H1 (cell line): ENCODE measurements at regions not wholly inside any gene's neighbourhood (a gene's known extent, or its start where the extent isn't known, plus 50 kb on each side); places are given as distances from the start of the nearest gene placed in this dataset.

Experiments used
- CTCF ChIA-PET: fragments of 300-600 bp; sonication (Branson Sonifier 250); formaldehyde crosslinking; loops from one replicate; lab custom pipeline; 2021; ENCODE audit not compliant: partially characterized antibody; lab: Charles Lee
- POLR2A ChIA-PET: fragments of 300-600 bp; sonication (Branson Sonifier 250); formaldehyde crosslinking; loops from one replicate; lab custom pipeline; 2021; ENCODE audit warnings: inconsistent platforms; ENCODE audit not compliant: partially characterized antibody; lab: Charles Lee
- DNase-seq, 2 experiments: peaks; one replicate each; pipeline versions ENCODE4 v3.0.0 to v3.0.0-alpha.2; 2010 to 2022; ENCODE audit warnings: low spot score in 2 of 2, low read depth in 1 of 2, mixed read lengths in 1 of 2
- FAIRE-seq: peaks from 2 replicates; lab custom pipeline; 2011; peaks lifted over from hg19 to GRCh38; lab: Jason Lieb, UNC
- H2AFZ ChIP-seq: 2 replicates; pipeline ENCODE4 v1.8.1; 2012; ENCODE audit warnings: low read length, inconsistent platforms
- H2AK5ac ChIP-seq: 2 replicates; pipeline ENCODE4 v1.6.1; 2013; ENCODE audit warnings: low read depth, low read length
- H2BK120ac ChIP-seq: replicated peaks from 2 replicates; pipeline ENCODE3; 2013; ENCODE audit warnings: low read depth, low read length, inconsistent platforms
- H2BK12ac ChIP-seq: 2 replicates; pipeline ENCODE4 v1.6.1; 2013; ENCODE audit warnings: low read depth, low read length
- H2BK15ac ChIP-seq: 2 replicates; pipeline ENCODE4 v1.6.1; 2013; ENCODE audit warnings: low read length
- H2BK20ac ChIP-seq: 2 replicates; pipeline ENCODE4 v1.6.1; 2013; ENCODE audit warnings: low read length
- H2BK5ac ChIP-seq: 2 replicates; pipeline ENCODE4 v1.6.1; 2013; ENCODE audit warnings: low read depth, low read length
- H3K14ac ChIP-seq: 2 replicates; pipeline ENCODE4 v1.6.1; 2013; ENCODE audit warnings: inconsistent platforms; ENCODE audit not compliant: insufficient read length
- H3K18ac ChIP-seq: 2 replicates; pipeline ENCODE4 v1.6.1; 2013; ENCODE audit warnings: low read length; ENCODE audit errors: extremely low read depth
- H3K23ac ChIP-seq: 2 replicates; pipeline ENCODE4 v1.6.1; 2013; ENCODE audit warnings: inconsistent platforms; ENCODE audit not compliant: insufficient read length
- H3K23me2 ChIP-seq: 2 replicates; pipeline ENCODE4 v1.6.1; 2013; ENCODE audit warnings: low read depth, low read length
- H3K27ac ChIP-seq: 2 replicates; pipeline ENCODE4 v1.6.1; 2011; ENCODE audit warnings: low read depth, low read length, inconsistent platforms
- H3K27me3 ChIP-seq, 4 experiments: replicated peaks in 1 of 4; 1 replicate in 1 of 4; 2 replicates in 3 of 4; pipeline versions ENCODE4 v1.6.1 to v1.8.1; 2011 to 2013; ENCODE audit warnings: low read length in 3 of 4, mild to moderate bottlenecking in 3 of 4, inconsistent platforms in 2 of 4, mixed read lengths in 2 of 4, moderate library complexity in 1 of 4; ENCODE audit not compliant: control insufficient read depth in 3 of 4, insufficient read depth in 3 of 4; ENCODE audit errors: extremely low read depth in 1 of 4
- H3K36me3 ChIP-seq, 4 experiments: 2 replicates each; pipeline versions ENCODE4 v1.6.1 to v1.8.1; 2011 to 2013; ENCODE audit warnings: mild to moderate bottlenecking in 4 of 4, low read length in 3 of 4, moderate library complexity in 2 of 4, control low read depth in 1 of 4, inconsistent platforms in 1 of 4; ENCODE audit not compliant: insufficient read depth in 4 of 4, control insufficient read depth in 2 of 4
- H3K4ac ChIP-seq: replicated peaks from 2 replicates; pipeline ENCODE3; 2013; ENCODE audit warnings: low read length, low read depth, mixed read lengths, inconsistent platforms; ENCODE audit not compliant: insufficient read length
- H3K4me1 ChIP-seq, 4 experiments: replicated peaks in 1 of 4; 1 replicate in 1 of 4; 2 replicates in 3 of 4; pipeline versions ENCODE4 v1.6.1 to v1.8.1; 2011 to 2013; ENCODE audit warnings: low read length in 3 of 4, inconsistent platforms in 2 of 4, mixed read lengths in 1 of 4; ENCODE audit not compliant: insufficient read depth in 4 of 4, control insufficient read depth in 3 of 4
- H3K4me2 ChIP-seq, 2 experiments: 2 replicates each; pipeline versions ENCODE4 v1.6.1 to v1.8.1; 2011 to 2013; ENCODE audit warnings: low read depth in 2 of 2, low read length in 2 of 2, control low read depth in 1 of 2, inconsistent platforms in 1 of 2, mild to moderate bottlenecking in 1 of 2; ENCODE audit not compliant: insufficient read depth in 1 of 2
- H3K4me3 ChIP-seq, 4 experiments: fragments of 200-600, 300-600 bp in 1 of 4; sonication (generic), shearing (Covaris generic), sonication (Bioruptor Twin) in 1 of 4; 2 replicates each; pipeline versions ENCODE4 v1.5.1 to v1.8.1; 2011 to 2016; ENCODE audit warnings: low read length in 4 of 4, low read depth in 3 of 4, control low read depth in 2 of 4, inconsistent platforms in 2 of 4, mild to moderate bottlenecking in 2 of 4, mixed read lengths in 1 of 4, moderate library complexity in 1 of 4; ENCODE audit not compliant: insufficient read depth in 2 of 4; ENCODE audit errors: extremely low read depth in 1 of 4
- H3K56ac ChIP-seq: replicated peaks from 2 replicates; pipeline ENCODE3; 2013; ENCODE audit warnings: low read depth, mild to moderate bottlenecking, mixed read lengths, low read length, inconsistent platforms; ENCODE audit not compliant: insufficient read length
- H3K79me1 ChIP-seq: 2 replicates; pipeline ENCODE4 v1.6.1; 2013; ENCODE audit warnings: low read depth, low read length, control low read depth
- H3K79me2 ChIP-seq, 2 experiments: 2 replicates each; pipeline versions ENCODE4 v1.6.1 to v1.8.1; 2012 to 2013; ENCODE audit warnings: low read length in 2 of 2, mild to moderate bottlenecking in 2 of 2, inconsistent platforms in 1 of 2; ENCODE audit not compliant: insufficient read depth in 2 of 2, control insufficient read depth in 1 of 2
- H3K9ac ChIP-seq, 4 experiments: replicated peaks in 1 of 4; 1 replicate in 1 of 4; 2 replicates in 3 of 4; pipeline versions ENCODE4 v1.6.1 to v1.8.1; 2011 to 2013; ENCODE audit warnings: low read depth in 3 of 4, low read length in 3 of 4, control low read depth in 2 of 4, mild to moderate bottlenecking in 2 of 4, moderate library complexity in 2 of 4, inconsistent platforms in 1 of 4; ENCODE audit errors: extremely low read depth in 1 of 4
- H3K9me3 ChIP-seq, 2 experiments: 2 replicates each; pipeline versions ENCODE4 v1.6.1 to v1.8.1; 2012 to 2013; ENCODE audit warnings: mild to moderate bottlenecking in 2 of 2, moderate library complexity in 2 of 2, control low read depth in 1 of 2, inconsistent platforms in 1 of 2, low read depth in 1 of 2, low read length in 1 of 2, mixed read lengths in 1 of 2; ENCODE audit not compliant: insufficient read depth in 2 of 2
- H4K20me1 ChIP-seq, 2 experiments: replicated peaks in 1 of 2; 2 replicates each; pipeline versions ENCODE3 to v1.8.1; 2011 to 2013; ENCODE audit warnings: inconsistent platforms in 2 of 2, low read length in 2 of 2, mild to moderate bottlenecking in 1 of 2; ENCODE audit not compliant: insufficient read depth in 2 of 2, control insufficient read depth in 1 of 2
- H4K5ac ChIP-seq: 2 replicates; pipeline ENCODE4 v1.6.1; 2013; ENCODE audit warnings: low read length, low read depth, mixed read lengths, inconsistent platforms; ENCODE audit not compliant: insufficient read length
- H4K8ac ChIP-seq: 2 replicates; pipeline ENCODE4 v1.8.0; 2013; ENCODE audit warnings: mild to moderate bottlenecking, moderate library complexity, low read length, inconsistent platforms; ENCODE audit not compliant: insufficient read depth; ENCODE audit errors: extremely low read depth
- H4K91ac ChIP-seq: replicated peaks from 2 replicates; pipeline ENCODE3; 2013; ENCODE audit warnings: low read length, mixed read lengths, inconsistent platforms; ENCODE audit not compliant: insufficient read length
- CBX5 ChIP-seq: fragments of 300-800, 300-1000 bp; sonication (generic); IDR thresholded peaks from 2 replicates; pipeline ENCODE4 v1.7.1; 2016; ENCODE audit warnings: antibody characterized with exemption, low read length, low read depth
- CEBPB ChIP-seq: IDR thresholded peaks from 2 replicates; pipeline ENCODE4 v1.6.1; 2012; ENCODE audit warnings: low read depth, low read length
- CTCF ChIP-seq, 3 experiments: IDR thresholded peaks; 1 replicate in 2 of 3; 2 replicates in 1 of 3; pipeline versions ENCODE4 v1.5.1 to v1.6.1; 2011; ENCODE audit warnings: low read length in 3 of 3, mild to moderate bottlenecking in 3 of 3, inconsistent platforms in 2 of 3, low read depth in 1 of 3, moderate library complexity in 1 of 3; ENCODE audit not compliant: insufficient read depth in 1 of 3; ENCODE audit errors: control extremely low read depth in 1 of 3
- EZH2 ChIP-seq: fragments of 200-600 bp; sonication (generic); IDR thresholded peaks from 2 replicates; pipeline ENCODE4 v1.7.1; 2012; ENCODE audit warnings: low read depth, mild to moderate bottlenecking, moderate library complexity, low read length, inconsistent platforms; ENCODE audit not compliant: severe bottlenecking
- MAFK ChIP-seq: IDR thresholded peaks from 2 replicates; pipeline ENCODE4 v1.6.1; 2012; ENCODE audit warnings: low read depth, mild to moderate bottlenecking, improper control_type of control experiment, low read length
- MAX ChIP-seq: IDR thresholded peaks from 2 replicates; pipeline ENCODE4 v1.6.1; 2012; ENCODE audit warnings: inconsistent platforms
- POLR2A ChIP-seq, 2 experiments: IDR thresholded peaks; 1 replicate in 1 of 2; 2 replicates in 1 of 2; pipeline ENCODE4 v1.6.1; 2011; ENCODE audit warnings: low read depth in 2 of 2, low read length in 2 of 2, mild to moderate bottlenecking in 2 of 2; ENCODE audit errors: control extremely low read depth in 1 of 2
- POLR2AphosphoS5 ChIP-seq: IDR thresholded peaks from 2 replicates; pipeline ENCODE4 v1.6.1; 2011; ENCODE audit warnings: low read depth, low read length
- RBBP5 ChIP-seq: IDR thresholded peaks from 2 replicates; pipeline ENCODE4 v1.7.1; 2012; ENCODE audit warnings: low read depth, mild to moderate bottlenecking, inconsistent platforms, low read length, moderate library complexity, borderline replicate concordance
- RNF2 ChIP-seq: fragments of 200-900, 300-1000 bp; sonication (generic); IDR thresholded peaks from 2 replicates; pipeline ENCODE4 v1.7.1; 2016; ENCODE audit warnings: borderline replicate concordance, low read depth, mild to moderate bottlenecking, antibody characterized with exemption, low read length; ENCODE audit not compliant: poor library complexity, severe bottlenecking; ENCODE audit errors: missing control alignments
- SIRT6 ChIP-seq: IDR thresholded peaks from one replicate; pipeline ENCODE4 v1.7.1; 2012; ENCODE audit warnings: low read length, inconsistent platforms
- WGBS, 2 experiments: shearing (Covaris generic) in 1 of 2; methylation state at CpG; one replicate each; pipeline versions ENCODE4 v1.1.6 to v1.1.7; 2013 to 2015; ENCODE audit warnings: low lambda C conversion rate in 2 of 2, mixed read lengths in 2 of 2, inconsistent platforms in 1 of 2, low coverage in 1 of 2, missing lambda C conversion rate in 1 of 2; ENCODE audit not compliant: insufficient replicate concordance in 2 of 2, insufficient coverage in 1 of 2, insufficient read length in 1 of 2; ENCODE audit errors: extremely low coverage in 1 of 2, missing lambda C conversion rate in 1 of 2; 5-methylcytosine and 5-hydroxymethylcytosine counted together

- H3K27me3 ChIP-seq = peaks cover 0 to 5% (median 0%) of the 10 kb centered on the region in 4 experiments; a peak in 3 of 7 replicates
- TF ChIP-seq MAFK (no peak), EZH2 (no peak), MAX (no peak), CTCF (IDR thresholded peaks at IDR 0.05; ENCODE audit: control extremely low read depth in 1 of 3, insufficient read depth in 1 of 3, low read depth in 1 of 3, low read length in 3 of 3) (no peak), RNF2 (no peak), SIRT6 (no peak), POLR2A (IDR thresholded peaks at IDR 0.05; ENCODE audit: control extremely low read depth in 1 of 2, low read depth in 2 of 2, low read length in 2 of 2) (no peak), CEBPB (no peak), RBBP5 (no peak), CBX5 (no peak), POLR2AphosphoS5 (no peak)
These were observed 408.4 kb downstream of the NTRK2 start for GRCh38 chr9:85077944-85078343.

More at GRCh38 chr9:85077944-85078343, 408.4 kb downstream of the NTRK2 start:
- H3K9me3 ChIP-seq = no peaks in the 10 kb centered on the region
- FAIRE-seq (no peak), DNase-seq (no peak)
- ChIA-PET POLR2A (interaction anchor here (0.7 kb wide), 1 partner anchor 25 kb away, joined by 3 read pairs; no protein-coding TSS in a partner anchor), CTCF (interaction anchor here (1.0 to 1.3 kb wide), 3 partner anchors 81 to 339 kb away, joined by 3 read pairs; no protein-coding TSS in a partner anchor)
- no peaks in the 10 kb centered on the region for H3K36me3 ChIP-seq
- no peak overlapping the region for H4K5ac ChIP-seq
- no peak overlapping the region for H2BK12ac ChIP-seq
- peak overlapping the region; percentile 7; the same call in 1 of the 2 replicates for H3K18ac ChIP-seq
- peak overlapping the region; percentile 42 to 62; a peak in 3 of 4 replicates for H3K4me2 ChIP-seq
- peak overlapping the region in 1 of 4 experiments; percentile 41; a peak in 1 of 8 replicates for H3K4me3 ChIP-seq
- H2BK20ac ChIP-seq = no peak overlapping the region
- H3K4me1 ChIP-seq = peaks cover 0 to 4% (median 3%) of the 10 kb centered on the region in 4 experiments; a peak in 3 of 7 replicates
- no peak overlapping the region for H3K23ac ChIP-seq
- no peak overlapping the region for H3K27ac ChIP-seq
- no peak overlapping the region for H3K4ac ChIP-seq
- WGBS, 2 experiments = 93% methylated on average over 5 of the region's 5 CpGs; no CpG with 5 or more reads in 1 of the 2 experiments
- no peaks in the 10 kb centered on the region for H4K20me1 ChIP-seq
- H2AK5ac ChIP-seq = no peak overlapping the region
- H4K8ac ChIP-seq = no peak overlapping the region
- H3K79me2 ChIP-seq = no peaks in the 10 kb centered on the region
- no peak overlapping the region for H3K14ac ChIP-seq
- no peaks in the 10 kb centered on the region; the same call in 1 of the 2 replicates for H3K23me2 ChIP-seq
- H2BK5ac ChIP-seq = no peak overlapping the region
- no peak overlapping the region for H3K56ac ChIP-seq
- H4K91ac ChIP-seq = no peak overlapping the region
- H3K9ac ChIP-seq = no peak overlapping the region
- no peak overlapping the region for H2BK15ac ChIP-seq
- peak overlapping the region; percentile 98 for H2AFZ ChIP-seq
- H2BK120ac ChIP-seq = no peak overlapping the region
- H3K79me1 ChIP-seq = no peaks in the 10 kb centered on the region
